ENCODE measurements at regions not wholly inside any gene's neighbourhood (a gene's known extent, or its start where the extent isn't known, plus 50 kb on each side); places are given as distances from the start of the nearest gene placed in this dataset.

- no peak for TF ChIP-seq CTCF (IDR thresholded peaks at IDR 0.05 in 4 of 5, conservative IDR thresholded peaks at IDR 0.05 in 1 of 5)
- TF ChIP-seq POLR2A (IDR thresholded peaks at IDR 0.05), result no peak
Measured at GRCh38 chr6:80480421-80481157, 374.1 kb downstream of the BCKDHB start.

Measured in gastrocnemius medialis (tissue), 4 donors.